Neuronal stem cell (in vitro differentiated cells): ENCODE measurements at regions not wholly inside any gene's neighbourhood (a gene's known extent, or its start where the extent isn't known, plus 50 kb on each side); places are given as distances from the start of the nearest gene placed in this dataset.

Source experiments
- DNase-seq: peaks from one replicate; pipeline ENCODE4 v3.0.0-alpha.2; 2013; ENCODE audit warnings: low spot score
- H2AFZ ChIP-seq: one replicate; pipeline ENCODE4 v1.6.1; 2013; ENCODE audit warnings: mild to moderate bottlenecking, low read length, inconsistent platforms
- H2AK5ac ChIP-seq: 2 replicates; pipeline ENCODE4 v1.6.1; 2013; ENCODE audit warnings: low read depth, mild to moderate bottlenecking, inconsistent platforms, low read length, moderate library complexity, mixed read lengths
- H2BK120ac ChIP-seq: 2 replicates; pipeline ENCODE4 v1.6.1; 2013; ENCODE audit warnings: low read depth, mild to moderate bottlenecking, inconsistent platforms, low read length, moderate library complexity, mixed read lengths
- H2BK12ac ChIP-seq: one replicate; pipeline ENCODE4 v1.6.1; 2013; ENCODE audit warnings: low read length, inconsistent platforms
- H2BK15ac ChIP-seq: 2 replicates; pipeline ENCODE4 v1.6.1; 2013; ENCODE audit warnings: mild to moderate bottlenecking, low read length, inconsistent platforms, mixed read lengths
- H2BK5ac ChIP-seq: one replicate; pipeline ENCODE4 v1.6.1; 2013; ENCODE audit warnings: inconsistent platforms, mild to moderate bottlenecking, low read length, moderate library complexity
- H3K14ac ChIP-seq: one replicate; pipeline ENCODE4 v1.6.1; 2013; ENCODE audit warnings: low read length, inconsistent platforms
- H3K18ac ChIP-seq: 2 replicates; pipeline ENCODE4 v1.6.1; 2013; ENCODE audit warnings: low read length, inconsistent platforms
- H3K23ac ChIP-seq: 2 replicates; pipeline ENCODE4 v1.6.1; 2013; ENCODE audit warnings: low read depth, mild to moderate bottlenecking, mixed read lengths, low read length, inconsistent platforms; ENCODE audit not compliant: poor library complexity
- H3K27ac ChIP-seq: replicated peaks from 3 replicates; pipeline ENCODE4 v1.5.1; 2013; ENCODE audit warnings: low read length, inconsistent platforms
- H3K27me3 ChIP-seq, 3 experiments: 2 replicates each; pipeline ENCODE4 v1.6.1; 2013; ENCODE audit warnings: low read length in 3 of 3, mild to moderate bottlenecking in 2 of 3, inconsistent platforms in 1 of 3, low read depth in 1 of 3, mixed read lengths in 1 of 3, moderate library complexity in 1 of 3; ENCODE audit not compliant: control insufficient read depth in 3 of 3, insufficient read depth in 3 of 3
- H3K36me3 ChIP-seq, 2 donors: replicated peaks in 1 of 2; 2 replicates each; pipeline ENCODE4 v1.6.1; 2013; ENCODE audit warnings: low read length in 2 of 2; ENCODE audit not compliant: control insufficient read depth in 2 of 2, insufficient read depth in 2 of 2
- H3K4ac ChIP-seq: 2 replicates; pipeline ENCODE4 v1.6.1; 2013; ENCODE audit warnings: inconsistent platforms, mild to moderate bottlenecking, low read length, moderate library complexity
- H3K4me1 ChIP-seq, 2 donors: 1 replicate in 1 of 2; 2 replicates in 1 of 2; pipeline ENCODE4 v1.6.1; 2013; ENCODE audit warnings: low read length in 2 of 2, low read depth in 1 of 2; ENCODE audit not compliant: control insufficient read depth in 2 of 2, insufficient read depth in 1 of 2
- H3K4me2 ChIP-seq: one replicate; pipeline ENCODE4 v1.6.1; 2013; ENCODE audit warnings: mild to moderate bottlenecking, low read length, inconsistent platforms; ENCODE audit not compliant: insufficient read depth, poor library complexity, severe bottlenecking
- H3K4me3 ChIP-seq, 2 donors: 2 replicates each; pipeline ENCODE4 v1.5.1; 2013; ENCODE audit warnings: low read length in 2 of 2, mild to moderate bottlenecking in 2 of 2, inconsistent platforms in 1 of 2, moderate library complexity in 1 of 2
- H3K79me1 ChIP-seq: one replicate; pipeline ENCODE4 v1.6.1; 2013; ENCODE audit warnings: low read depth, mild to moderate bottlenecking, inconsistent platforms, low read length, moderate library complexity
- H3K9ac ChIP-seq: one replicate; pipeline ENCODE4 v1.6.1; 2013; ENCODE audit warnings: mild to moderate bottlenecking, low read depth, low read length, inconsistent platforms; ENCODE audit not compliant: poor library complexity
- H3K9me3 ChIP-seq, 2 donors: replicated peaks in 1 of 2; 2 replicates each; pipeline versions ENCODE3 to v1.6.1; 2013; ENCODE audit warnings: low read length in 2 of 2, mild to moderate bottlenecking in 2 of 2, inconsistent platforms in 1 of 2, low read depth in 1 of 2, mixed read lengths in 1 of 2, moderate library complexity in 1 of 2; ENCODE audit not compliant: control insufficient read depth in 2 of 2, insufficient read depth in 1 of 2
- H4K8ac ChIP-seq: one replicate; pipeline ENCODE4 v1.6.1; 2013; ENCODE audit warnings: low read depth, mild to moderate bottlenecking, inconsistent platforms, low read length, moderate library complexity
- H4K91ac ChIP-seq: one replicate; pipeline ENCODE4 v1.6.1; 2013; ENCODE audit warnings: low read length, low read depth, mild to moderate bottlenecking, inconsistent platforms; ENCODE audit not compliant: poor library complexity
- WGBS, 2 donors: extraction: QIAGEN DNeasy Blood & Tissue Kit; methylation state at CpG; one replicate each; pipeline ENCODE4 v1.1.7; 2013; ENCODE audit warnings: missing lambda C conversion rate in 2 of 2, mixed read lengths in 1 of 2; ENCODE audit not compliant: insufficient read length in 2 of 2, insufficient replicate concordance in 1 of 2; ENCODE audit errors: extremely low coverage in 2 of 2; 5-methylcytosine and 5-hydroxymethylcytosine counted together

- H3K23ac ChIP-seq = no peak overlapping the region
- H2BK15ac ChIP-seq = no peak overlapping the region
- WGBS, 2 donors = no CpG with 5 or more reads among the region's 2 CpGs
These were observed 256.2 kb upstream of the FERD3L start for GRCh38 chr7:19401461-19401860.

DNA sequence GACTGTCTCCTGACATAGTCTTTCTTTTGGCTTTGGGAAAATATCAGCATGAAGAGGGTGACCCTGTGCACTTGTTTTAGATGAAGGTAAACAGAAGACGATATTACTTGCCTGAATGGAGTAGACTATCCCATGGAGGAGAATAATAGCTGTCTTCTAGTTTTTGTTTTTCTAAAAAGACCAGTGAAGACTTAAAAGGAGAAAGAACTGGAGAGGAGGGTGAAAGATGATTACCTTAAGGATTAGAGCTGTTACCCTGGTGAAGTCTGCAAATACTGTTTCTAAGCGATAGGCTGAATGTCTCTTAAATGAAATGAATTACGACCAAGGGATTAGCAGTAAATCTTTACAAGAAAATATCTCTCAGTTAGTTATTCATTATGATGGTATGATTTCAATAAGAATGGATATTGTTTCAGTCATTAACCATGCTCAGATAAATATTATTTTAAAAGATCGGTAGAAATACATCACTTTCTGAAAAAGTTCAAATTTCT lies 255.6 kb upstream of the FERD3L start:
- Histone ChIP-seq H3K27ac (no peak overlapping the region), H3K9ac (no peak overlapping the region), H2BK5ac (no peak overlapping the region), H4K91ac (no peak overlapping the region), H3K23ac (no peak overlapping the region), H3K14ac (no peak overlapping the region), H3K4me3 (no peak overlapping the region), H3K36me3 (no peaks in the 10 kb centered on the region), H2BK15ac (no peak overlapping the region), H4K8ac (no peak overlapping the region), H3K79me1 (no peaks in the 10 kb centered on the region), H2BK120ac (no peak overlapping the region), H3K27me3 (no peaks in the 10 kb centered on the region), H2AK5ac (no peak overlapping the region), H3K18ac (no peak overlapping the region), H3K4ac (no peak overlapping the region), H2AFZ (no peak overlapping the region), H2BK12ac (no peak overlapping the region), H3K9me3 (no peaks in the 10 kb centered on the region), H3K4me1 (peaks cover 3 to 5% of the 10 kb centered on the region in 2 donors), H3K4me2 (no peak overlapping the region)
- DNase-seq = no peak
- WGBS, 2 donors = no CpG with 5 or more reads among the region's 4 CpGs

More at GRCh38 chr7:19401461-19401860, 256.2 kb upstream of the FERD3L start:
- no peak overlapping the region for H3K4me3 ChIP-seq
- H2BK12ac ChIP-seq = no peak overlapping the region
- no peak overlapping the region for H3K18ac ChIP-seq
- H2BK120ac ChIP-seq = no peak overlapping the region
- H3K9me3 ChIP-seq = no peaks in the 10 kb centered on the region
- H2AK5ac ChIP-seq = no peak overlapping the region
- DNase-seq = no peak
- no peak overlapping the region for H3K4me2 ChIP-seq
- no peak overlapping the region for H4K91ac ChIP-seq
- no peak overlapping the region for H2BK5ac ChIP-seq
- H2AFZ ChIP-seq = no peak overlapping the region
- H3K14ac ChIP-seq = no peak overlapping the region
- no peak overlapping the region for H3K27ac ChIP-seq
- H3K9ac ChIP-seq = no peak overlapping the region
- no peaks in the 10 kb centered on the region for H3K79me1 ChIP-seq
- H3K36me3 ChIP-seq = no peaks in the 10 kb centered on the region
- no peaks in the 10 kb centered on the region for H3K27me3 ChIP-seq
- H4K8ac ChIP-seq = no peak overlapping the region
- H3K4ac ChIP-seq = no peak overlapping the region
- H3K4me1 ChIP-seq = peaks cover 3 to 5% of the 10 kb centered on the region in 2 donors

DNA sequence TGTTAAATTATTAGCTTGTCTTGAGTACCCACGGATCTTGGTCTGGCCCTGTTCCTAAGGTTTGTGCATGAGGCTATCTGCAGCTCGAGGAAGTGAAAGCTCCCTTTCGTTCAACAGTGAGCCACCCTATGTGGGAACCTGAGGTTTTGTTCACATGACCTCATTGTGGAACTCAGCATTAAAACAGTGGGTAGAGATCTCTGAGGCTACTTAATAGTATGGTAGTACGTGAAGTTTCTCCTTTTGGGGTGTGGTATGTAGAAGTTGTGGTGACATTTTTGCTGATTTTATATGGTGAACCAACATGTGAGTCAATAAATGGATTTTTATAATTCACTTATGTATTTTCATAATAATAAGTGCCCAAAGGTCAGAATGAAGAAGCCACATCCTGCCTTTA lies 252.7 kb upstream of the FERD3L start:
- Histone ChIP-seq H2AFZ (no peak overlapping the region), H2BK5ac (no peak overlapping the region), H4K8ac (no peak overlapping the region), H3K14ac (no peak overlapping the region), H2BK120ac (no peak overlapping the region), H3K23ac (no peak overlapping the region), H3K4me1 (no peaks in the 10 kb centered on the region), H3K27me3 (no peaks in the 10 kb centered on the region), H3K36me3 (no peaks in the 10 kb centered on the region), H3K9me3 (no peaks in the 10 kb centered on the region), H2BK12ac (no peak overlapping the region), H3K4me2 (no peak overlapping the region), H4K91ac (no peak overlapping the region), H2AK5ac (no peak overlapping the region), H3K4me3 (no peak overlapping the region), H3K27ac (no peak overlapping the region), H2BK15ac (no peak overlapping the region), H3K9ac (no peak overlapping the region), H3K18ac (no peak overlapping the region), H3K4ac (no peak overlapping the region), H3K79me1 (no peaks in the 10 kb centered on the region)
- no CpG with 5 or more reads among the region's 4 CpGs for WGBS, 2 donors
- no peak for DNase-seq

GRCh38 chr7:19392246-19392645 lies 247.0 kb upstream of the FERD3L start:
- Histone ChIP-seq H3K27me3 (no peaks in the 10 kb centered on the region), H3K79me1 (no peaks in the 10 kb centered on the region), H3K9me3 (no peaks in the 10 kb centered on the region), H2AK5ac (no peak overlapping the region), H3K27ac (no peak overlapping the region), H3K23ac (no peak overlapping the region), H4K91ac (no peak overlapping the region), H3K4me1 (no peaks in the 10 kb centered on the region), H3K18ac (no peak overlapping the region), H3K4me2 (no peak overlapping the region), H2BK12ac (no peak overlapping the region), H4K8ac (no peak overlapping the region), H3K14ac (no peak overlapping the region), H3K9ac (no peak overlapping the region), H3K4ac (no peak overlapping the region), H3K36me3 (no peaks in the 10 kb centered on the region), H2BK5ac (no peak overlapping the region), H2BK15ac (no peak overlapping the region), H3K4me3 (no peak overlapping the region), H2BK120ac (no peak overlapping the region), H2AFZ (no peak overlapping the region)
- DNase-seq = no peak
- WGBS, 2 donors = no CpG with 5 or more reads among the region's 3 CpGs
